ENCODE measurements at regions not wholly inside any gene's neighbourhood (a gene's known extent, or its start where the extent isn't known, plus 50 kb on each side); places are given as distances from the start of the nearest gene placed in this dataset.

DNA sequence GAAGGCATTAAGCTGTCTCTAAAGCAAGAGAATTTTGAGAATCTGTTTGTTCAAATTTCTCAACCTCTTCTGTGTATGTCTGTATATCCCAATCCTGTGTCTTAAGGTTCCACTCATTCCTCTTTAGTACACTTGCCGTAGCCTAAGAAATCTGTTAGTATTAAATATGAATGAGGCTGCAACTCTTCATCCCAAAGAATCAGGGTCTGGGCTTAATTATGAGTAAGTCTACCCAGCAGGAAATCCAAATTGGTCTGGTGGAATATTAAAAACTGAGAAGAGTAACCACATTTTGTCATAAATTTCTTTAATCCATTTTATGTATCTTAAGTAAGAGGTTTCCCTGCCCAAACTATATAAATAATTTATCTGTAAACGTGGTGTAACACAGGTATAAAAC is 1171.2 kb downstream of the CDH12 start:
- no peaks in the 10 kb centered on the region for H3K9me3 ChIP-seq (ENCODE audit: low read length)
- H3K27ac ChIP-seq (ENCODE audit: extremely low read length, insufficient read depth, low read length) = no peak overlapping the region
- intact Hi-C loops (cut with micrococcal nuclease; ENCODE audit: unreplicated experiment) = no loop called here
- no peaks in the 10 kb centered on the region for H3K4me1 ChIP-seq (ENCODE audit: insufficient read depth, low read length)
- BruUV-seq (replicated peaks) = no TSS peak
- no peaks in the 10 kb centered on the region for H3K79me2 ChIP-seq (ENCODE audit: insufficient read depth, low read length)
- no peaks in the 10 kb centered on the region for H3K36me3 ChIP-seq (replicated peaks in 1 of 2; ENCODE audit: control insufficient read depth in 1 of 2, insufficient read depth in 2 of 2, low read length in 2 of 2)
- DNase-seq (ENCODE audit: low spot score) (no peak), ATAC-seq (no peak), FAIRE-seq (no peak)
- POLR2A ChIA-PET = no interaction called here
- no peak for TF ChIP-seq SSRP1 (CRISPR knock-in tag; IDR thresholded peaks at IDR 0.05)
- TF ChIP-seq ZNF367 (CRISPR knock-in tag; IDR thresholded peaks at IDR 0.05; ENCODE audit: borderline replicate concordance) = no peak
- TF ChIP-seq, protein P1, sequence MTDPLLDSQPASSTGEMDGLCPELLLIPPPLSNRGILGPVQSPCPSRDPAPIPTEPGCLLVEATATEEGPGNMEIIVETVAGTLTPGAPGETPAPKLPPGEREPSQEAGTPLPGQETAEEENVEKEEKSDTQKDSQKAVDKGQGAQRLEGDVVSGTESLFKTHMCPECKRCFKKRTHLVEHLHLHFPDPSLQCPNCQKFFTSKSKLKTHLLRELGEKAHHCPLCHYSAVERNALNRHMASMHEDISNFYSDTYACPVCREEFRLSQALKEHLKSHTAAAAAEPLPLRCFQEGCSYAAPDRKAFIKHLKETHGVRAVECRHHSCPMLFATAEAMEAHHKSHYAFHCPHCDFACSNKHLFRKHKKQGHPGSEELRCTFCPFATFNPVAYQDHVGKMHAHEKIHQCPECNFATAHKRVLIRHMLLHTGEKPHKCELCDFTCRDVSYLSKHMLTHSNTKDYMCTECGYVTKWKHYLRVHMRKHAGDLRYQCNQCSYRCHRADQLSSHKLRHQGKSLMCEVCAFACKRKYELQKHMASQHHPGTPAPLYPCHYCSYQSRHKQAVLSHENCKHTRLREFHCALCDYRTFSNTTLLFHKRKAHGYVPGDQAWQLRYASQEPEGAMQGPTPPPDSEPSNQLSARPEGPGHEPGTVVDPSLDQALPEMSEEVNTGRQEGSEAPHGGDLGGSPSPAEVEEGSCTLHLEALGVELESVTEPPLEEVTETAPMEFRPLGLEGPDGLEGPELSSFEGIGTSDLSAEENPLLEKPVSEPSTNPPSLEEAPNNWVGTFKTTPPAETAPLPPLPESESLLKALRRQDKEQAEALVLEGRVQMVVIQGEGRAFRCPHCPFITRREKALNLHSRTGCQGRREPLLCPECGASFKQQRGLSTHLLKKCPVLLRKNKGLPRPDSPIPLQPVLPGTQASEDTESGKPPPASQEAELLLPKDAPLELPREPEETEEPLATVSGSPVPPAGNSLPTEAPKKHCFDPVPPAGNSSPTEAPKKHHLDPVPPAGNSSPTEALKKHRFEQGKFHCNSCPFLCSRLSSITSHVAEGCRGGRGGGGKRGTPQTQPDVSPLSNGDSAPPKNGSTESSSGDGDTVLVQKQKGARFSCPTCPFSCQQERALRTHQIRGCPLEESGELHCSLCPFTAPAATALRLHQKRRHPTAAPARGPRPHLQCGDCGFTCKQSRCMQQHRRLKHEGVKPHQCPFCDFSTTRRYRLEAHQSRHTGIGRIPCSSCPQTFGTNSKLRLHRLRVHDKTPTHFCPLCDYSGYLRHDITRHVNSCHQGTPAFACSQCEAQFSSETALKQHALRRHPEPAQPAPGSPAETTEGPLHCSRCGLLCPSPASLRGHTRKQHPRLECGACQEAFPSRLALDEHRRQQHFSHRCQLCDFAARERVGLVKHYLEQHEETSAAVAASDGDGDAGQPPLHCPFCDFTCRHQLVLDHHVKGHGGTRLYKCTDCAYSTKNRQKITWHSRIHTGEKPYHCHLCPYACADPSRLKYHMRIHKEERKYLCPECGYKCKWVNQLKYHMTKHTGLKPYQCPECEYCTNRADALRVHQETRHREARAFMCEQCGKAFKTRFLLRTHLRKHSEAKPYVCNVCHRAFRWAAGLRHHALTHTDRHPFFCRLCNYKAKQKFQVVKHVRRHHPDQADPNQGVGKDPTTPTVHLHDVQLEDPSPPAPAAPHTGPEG (CRISPR knock-in tag; IDR thresholded peaks at IDR 0.05) = no peak
- TF ChIP-seq, protein P2, sequence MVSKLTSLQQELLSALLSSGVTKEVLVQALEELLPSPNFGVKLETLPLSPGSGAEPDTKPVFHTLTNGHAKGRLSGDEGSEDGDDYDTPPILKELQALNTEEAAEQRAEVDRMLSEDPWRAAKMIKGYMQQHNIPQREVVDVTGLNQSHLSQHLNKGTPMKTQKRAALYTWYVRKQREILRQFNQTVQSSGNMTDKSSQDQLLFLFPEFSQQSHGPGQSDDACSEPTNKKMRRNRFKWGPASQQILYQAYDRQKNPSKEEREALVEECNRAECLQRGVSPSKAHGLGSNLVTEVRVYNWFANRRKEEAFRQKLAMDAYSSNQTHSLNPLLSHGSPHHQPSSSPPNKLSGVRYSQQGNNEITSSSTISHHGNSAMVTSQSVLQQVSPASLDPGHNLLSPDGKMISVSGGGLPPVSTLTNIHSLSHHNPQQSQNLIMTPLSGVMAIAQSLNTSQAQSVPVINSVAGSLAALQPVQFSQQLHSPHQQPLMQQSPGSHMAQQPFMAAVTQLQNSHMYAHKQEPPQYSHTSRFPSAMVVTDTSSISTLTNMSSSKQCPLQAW (CRISPR knock-in tag; IDR thresholded peaks at IDR 0.05) = no peak
- no peak for TF ChIP-seq ZNF256 (CRISPR knock-in tag; conservative IDR thresholded peaks at IDR 0.05)
- TF ChIP-seq, protein P3, sequence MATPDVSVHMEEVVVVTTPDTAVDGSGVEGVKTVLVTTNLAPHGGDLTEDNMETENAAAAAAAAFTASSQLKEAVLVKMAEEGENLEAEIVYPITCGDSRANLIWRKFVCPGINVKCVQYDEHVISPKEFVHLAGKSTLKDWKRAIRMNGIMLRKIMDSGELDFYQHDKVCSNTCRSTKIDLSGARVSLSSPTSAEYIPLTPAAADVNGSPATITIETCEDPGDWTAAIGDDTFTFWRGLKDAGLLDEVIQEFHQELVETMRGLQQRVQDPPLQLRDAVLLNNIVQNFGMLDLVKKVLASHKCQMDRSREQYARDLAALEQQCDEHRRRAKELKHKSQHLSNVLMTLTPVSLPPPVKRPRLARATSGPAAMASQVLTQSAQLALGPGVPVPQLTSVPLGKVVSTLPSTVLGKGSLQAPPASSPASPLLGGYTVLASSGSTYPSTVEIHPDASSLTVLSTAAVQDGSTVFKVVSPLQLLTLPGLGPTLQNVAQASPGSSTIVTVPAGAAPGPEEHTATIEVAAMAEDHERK (CRISPR knock-in tag; IDR thresholded peaks at IDR 0.05; ENCODE audit: low read depth) = no peak
- no peak for TF ChIP-seq ZBTB3 (CRISPR knock-in tag; IDR thresholded peaks at IDR 0.05; ENCODE audit: borderline replicate concordance, low read depth)
- no peak for TF ChIP-seq SAFB2 (CRISPR knock-in tag; IDR thresholded peaks at IDR 0.05; ENCODE audit: borderline replicate concordance, low read depth)
- in situ Hi-C loops (cut with HindIII; ENCODE audit: extremely low pct_ligation_motif_present, low pct_unique_long_range_greater_than_20kb) = no loop called here
- no peak overlapping the region for H2AFZ ChIP-seq (ENCODE audit: low read length)
- CTCF ChIA-PET (ENCODE audit: low intra/inter-chr PET ratio, low total read pairs) = no interaction called here
- no peak overlapping the region for H3K4me2 ChIP-seq (ENCODE audit: low read depth, low read length)
- no peak overlapping the region for H3K4me3 ChIP-seq (replicated peaks in 1 of 3; ENCODE audit: insufficient read depth in 1 of 3, low read depth in 2 of 3, low read length in 3 of 3)
- H3K27me3 ChIP-seq (ENCODE audit: control insufficient read depth in 1 of 2, insufficient read depth in 2 of 2, low read length in 2 of 2) = no peaks in the 10 kb centered on the region
- WGBS (ENCODE audit: low lambda C conversion rate) = 2% methylated on average over 2 of the region's 2 CpGs
- H3K9ac ChIP-seq (ENCODE audit: insufficient read depth, low read depth, low read length) = no peak overlapping the region
- no peaks in the 10 kb centered on the region for H4K20me1 ChIP-seq (ENCODE audit: insufficient read depth, low read length)
